HL-60/S4 (cell line): ENCODE measurements at regions not wholly inside any gene's neighbourhood (a gene's known extent, or its start where the extent isn't known, plus 50 kb on each side); places are given as distances from the start of the nearest gene placed in this dataset.

ENCODE experiments used
- in situ Hi-C: fragments of 300-500 bp; cut with MboI; formaldehyde crosslinking; loops from 2 replicates; pipeline ENCODE4 v1.14.3; 2022; ENCODE audit warnings: low sequenced_read_pairs

GRCh38 chr2:65527451-65528240 is 95.2 kb upstream of the SPRED2 start:
- in situ Hi-C loops, result no loop called here

GRCh38 chr2:65525616-65526231 is 93.3 kb upstream of the SPRED2 start:
- in situ Hi-C loops, result no loop called here

GRCh38 chr2:65522922-65523321 is 90.5 kb upstream of the SPRED2 start:
- in situ Hi-C loops, result no loop called here

DNA sequence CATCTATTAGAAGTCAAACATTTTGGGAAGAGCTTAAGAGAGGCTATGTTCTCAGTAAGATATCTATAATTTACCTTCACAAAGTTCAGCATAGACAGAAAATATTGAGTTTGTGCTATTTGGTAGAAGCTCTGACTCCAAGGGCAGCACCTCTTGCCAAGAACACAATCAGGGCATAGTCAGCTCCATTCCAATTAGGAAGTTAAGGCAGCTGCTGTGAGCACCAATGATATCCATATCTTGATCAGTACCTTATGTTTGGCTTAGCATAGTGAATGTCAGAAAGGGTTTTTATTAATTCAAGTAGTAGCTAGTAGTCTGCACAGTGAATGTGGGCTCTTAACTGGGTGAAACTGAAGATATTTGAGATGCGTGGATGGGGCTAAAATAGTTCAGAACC is 86.4 kb upstream of the SPRED2 start:
- in situ Hi-C loops, result no loop called here

DNA sequence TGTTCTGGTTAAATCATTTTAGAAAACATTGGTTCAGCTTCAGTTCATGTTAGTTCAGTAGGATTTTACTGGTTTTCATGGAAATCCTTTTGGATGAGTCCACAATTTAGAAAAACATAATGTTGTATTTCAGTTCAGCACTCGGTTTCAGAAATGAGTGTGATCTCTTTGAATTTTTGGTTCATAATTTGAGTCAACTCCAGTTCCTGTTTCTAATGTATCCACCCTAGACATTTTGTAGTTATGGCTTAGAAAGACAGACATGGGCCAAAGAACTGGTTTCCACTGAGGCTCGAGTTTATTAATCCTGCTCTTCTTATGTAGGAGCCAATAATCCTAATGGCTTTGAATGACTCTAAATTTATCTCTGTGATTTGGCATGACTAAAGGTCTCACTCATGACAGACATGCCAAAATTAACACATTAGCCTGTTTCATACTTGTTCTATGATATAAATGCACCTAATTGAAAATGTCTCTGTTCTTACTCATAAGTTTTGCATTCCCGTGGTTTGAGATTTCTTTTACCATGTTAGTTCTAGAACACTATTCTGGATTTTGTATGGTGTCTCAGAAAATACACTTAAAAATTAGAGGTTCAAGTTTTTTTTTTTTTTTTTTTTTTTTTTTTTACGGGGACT is 82.3 kb upstream of the SPRED2 start:
- in situ Hi-C loops, result no loop called here

DNA sequence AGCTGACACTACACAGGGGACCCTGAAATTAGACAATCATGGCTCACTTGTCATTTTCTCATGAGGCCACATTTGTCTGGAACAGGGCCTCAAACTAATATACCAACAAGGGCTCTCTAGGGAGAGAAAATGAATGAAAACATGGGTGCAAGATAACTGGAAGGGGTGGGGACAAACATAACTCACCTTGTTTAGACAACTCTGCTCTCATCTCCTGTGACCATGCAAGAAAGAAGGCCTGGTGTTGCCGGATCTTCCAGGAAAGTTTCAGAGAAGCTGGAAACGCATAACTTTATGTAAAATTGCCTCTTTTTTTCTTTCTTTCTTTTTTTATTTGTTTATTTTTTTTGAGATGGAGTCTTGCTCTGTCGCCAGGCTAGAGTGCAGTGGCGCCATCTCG is 80.4 kb upstream of the SPRED2 start:
- in situ Hi-C loops, result no loop called here

DNA sequence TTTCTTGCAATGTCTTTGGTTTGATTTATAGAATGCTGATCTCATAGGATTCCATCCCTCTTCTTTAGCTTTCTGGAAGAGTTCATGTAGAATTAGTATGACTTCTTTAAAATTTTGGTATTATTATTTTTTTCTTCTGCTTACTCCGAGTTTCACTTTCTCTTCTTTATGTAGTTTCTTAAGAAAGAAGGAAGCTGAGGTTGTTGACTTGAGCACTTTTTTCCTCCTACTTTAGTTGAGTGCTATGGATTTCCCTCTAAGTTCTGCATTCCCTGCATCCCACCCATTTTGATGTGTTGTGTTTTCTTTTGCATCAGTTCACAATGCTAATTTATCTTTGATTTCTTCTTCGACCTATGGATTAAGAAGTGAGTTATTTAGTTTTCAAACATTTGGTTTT is 78.9 kb upstream of the SPRED2 start:
- in situ Hi-C loops, result no loop called here

GRCh38 chr2:65508225-65508624 is 75.8 kb upstream of the SPRED2 start:
- in situ Hi-C loops, result no loop called here

DNA sequence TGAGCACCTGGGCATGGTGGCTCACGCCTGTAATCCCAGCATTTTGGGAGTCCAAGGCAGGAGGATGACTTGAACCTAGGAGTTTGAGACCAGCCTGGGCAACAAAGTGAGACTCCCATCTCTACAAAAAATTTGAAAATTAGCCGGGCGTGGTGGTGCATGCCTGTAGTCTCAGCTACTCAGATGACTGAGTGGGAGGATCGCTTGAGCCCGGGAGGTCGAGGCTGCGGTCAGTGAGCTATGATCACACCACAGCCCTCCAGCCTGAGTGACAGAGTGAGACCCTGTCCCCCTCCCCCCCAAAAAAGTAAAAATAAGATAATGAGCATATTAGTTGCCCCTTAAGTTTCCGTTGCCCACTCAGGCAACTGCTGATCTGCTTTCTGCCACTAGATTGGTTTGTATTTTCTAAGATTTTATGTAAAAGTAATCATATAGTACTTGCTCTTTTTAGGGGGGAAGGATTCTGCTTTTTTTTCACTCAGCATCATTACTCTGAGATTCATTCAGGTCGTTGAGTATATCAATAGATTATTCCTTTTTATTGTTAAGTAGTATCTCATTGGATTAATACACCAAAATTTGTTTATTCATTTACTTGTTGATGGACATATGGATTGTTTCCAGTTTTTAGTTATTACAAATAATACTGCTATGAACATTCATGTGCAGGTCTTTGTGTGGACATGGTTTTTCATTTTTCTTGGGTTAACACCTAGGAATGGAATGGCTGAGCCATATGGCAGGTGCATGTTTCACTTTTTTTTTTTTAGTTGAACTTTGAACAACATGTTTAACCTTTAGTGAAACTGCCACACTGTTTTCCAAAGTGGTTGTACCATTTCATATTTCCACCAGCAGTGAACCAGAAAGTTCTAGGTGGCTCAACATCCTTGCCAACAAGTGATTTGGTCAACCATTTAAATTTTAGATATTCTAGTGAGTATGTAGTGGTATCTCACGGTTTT is 75.0 kb upstream of the SPRED2 start:
- in situ Hi-C loops, result no loop called here

- in situ Hi-C loops, result no loop called here
Measured at GRCh38 chr2:65504814-65505697, 72.7 kb upstream of the SPRED2 start.

DNA sequence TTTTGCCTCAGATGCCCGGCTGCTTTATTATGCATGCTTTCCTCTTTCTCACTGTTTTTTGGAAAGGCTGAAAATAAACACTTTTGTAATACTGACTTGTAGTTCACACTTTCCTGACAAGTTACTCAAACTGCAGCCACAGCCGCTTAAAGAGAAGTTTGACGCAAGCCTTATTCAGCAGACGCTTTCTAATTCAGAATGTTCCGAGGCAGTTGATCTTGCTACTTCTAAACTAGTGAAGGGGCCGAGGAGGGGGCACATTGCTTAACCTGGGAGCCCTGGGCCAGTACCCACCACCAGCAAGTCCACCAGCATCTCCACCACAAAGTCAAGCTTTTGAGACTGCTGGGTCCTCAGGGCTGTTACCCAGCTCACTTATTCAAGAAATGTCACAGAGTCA is 71.8 kb upstream of the SPRED2 start:
- in situ Hi-C loops, result no loop called here

- in situ Hi-C loops, result no loop called here
Measured at GRCh38 chr2:65503746-65504145, 71.3 kb upstream of the SPRED2 start.

GRCh38 chr2:65501836-65502235 is 69.4 kb upstream of the SPRED2 start:
- in situ Hi-C loops, result no loop called here

DNA sequence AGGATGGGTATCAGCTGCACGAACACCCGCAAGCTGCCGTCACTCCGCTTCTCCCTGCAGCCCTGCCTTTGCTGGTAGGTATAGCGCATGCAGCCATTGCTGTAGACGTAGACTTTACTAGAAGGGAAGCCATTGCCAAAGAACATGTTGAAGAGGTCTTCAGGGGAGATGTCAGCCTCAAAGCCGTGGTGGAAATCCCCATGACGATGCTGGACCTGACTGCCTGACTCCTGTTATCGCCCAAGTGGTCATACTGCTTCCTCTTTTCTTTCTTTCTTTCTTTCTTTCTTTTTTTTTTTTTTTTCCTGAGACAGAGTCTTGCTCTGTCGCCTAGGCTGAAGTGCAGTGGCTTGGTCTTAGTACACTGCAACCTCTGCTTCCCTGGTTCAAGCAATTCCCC is 68.7 kb upstream of the SPRED2 start:
- in situ Hi-C loops, result no loop called here

GRCh38 chr2:65500310-65501040 is 68.1 kb upstream of the SPRED2 start:
- in situ Hi-C loops, result no loop called here

DNA sequence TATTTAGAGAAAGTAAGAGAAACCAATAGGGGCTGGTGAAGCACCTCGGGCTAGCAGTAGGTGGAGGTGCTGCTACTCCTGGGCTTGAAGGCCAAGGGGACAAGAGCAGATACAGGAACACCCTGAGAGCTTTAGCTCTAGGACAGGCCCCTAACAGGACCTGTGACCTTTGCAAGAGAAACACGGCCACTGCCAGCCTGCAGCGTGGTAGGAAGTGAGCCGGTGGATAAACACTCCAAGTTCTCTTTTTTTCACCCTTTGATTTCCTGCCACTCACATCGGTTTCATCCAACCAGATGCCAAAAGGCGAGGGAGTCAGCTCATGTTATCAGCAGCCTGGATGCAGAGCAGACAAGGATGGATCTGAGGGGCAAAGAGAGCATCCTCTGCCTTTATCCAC is 66.8 kb upstream of the SPRED2 start:
- in situ Hi-C loops, result no loop called here

DNA sequence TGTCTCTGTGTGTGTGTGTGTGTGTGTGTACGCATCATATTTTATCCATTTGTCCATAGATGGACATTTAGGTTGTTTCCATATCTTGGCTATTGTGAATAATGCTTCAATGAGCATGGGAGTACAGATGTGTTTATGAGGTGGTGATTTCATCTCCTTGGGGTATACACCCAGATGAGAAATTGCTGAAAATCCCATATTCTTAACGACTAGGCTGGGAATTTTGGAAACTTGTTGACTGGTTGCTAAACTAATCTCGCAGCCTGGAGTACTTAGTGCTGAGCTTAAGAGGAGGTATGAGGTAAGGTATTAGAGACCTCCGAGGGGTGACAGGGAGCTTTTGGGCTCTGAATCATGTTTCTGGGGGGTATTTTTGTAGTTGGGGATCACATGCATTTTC is 66.0 kb upstream of the SPRED2 start:
- in situ Hi-C loops, result no loop called here

DNA sequence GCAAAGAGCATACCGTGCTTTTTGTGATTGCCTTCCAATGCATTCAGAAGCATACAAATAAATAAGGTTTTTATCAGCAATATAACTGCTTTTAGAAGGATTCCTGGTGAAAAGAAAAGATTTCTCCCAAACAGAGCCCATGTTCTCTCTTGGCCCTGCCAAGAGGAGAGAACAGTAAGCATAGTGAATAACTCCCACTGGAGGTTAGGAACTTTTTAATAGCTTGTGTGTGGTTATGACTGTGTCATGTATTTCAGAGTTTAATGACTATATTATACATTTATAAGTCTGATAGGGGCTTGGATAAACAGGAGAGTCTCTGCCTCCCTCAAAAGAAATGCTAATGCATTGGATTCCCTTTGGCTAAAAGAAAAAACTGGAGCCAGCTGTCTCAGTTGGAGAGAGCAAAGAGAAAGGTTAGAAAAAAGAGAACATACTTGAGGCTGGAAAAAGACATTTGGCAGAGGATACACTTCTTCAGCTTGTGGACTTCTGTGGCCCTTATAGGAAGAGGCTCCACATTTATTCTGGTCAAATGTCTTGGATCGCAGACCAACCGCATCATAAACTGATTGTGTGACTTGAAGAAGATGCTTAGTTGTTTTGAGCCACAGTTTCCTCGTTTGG is 63.0 kb upstream of the SPRED2 start:
- in situ Hi-C loops, result no loop called here

- in situ Hi-C loops, result no loop called here
Measured at GRCh38 chr2:65494078-65494477, 61.7 kb upstream of the SPRED2 start.
